ENCODE measurements at regions not wholly inside any gene's neighbourhood (a gene's known extent, or its start where the extent isn't known, plus 50 kb on each side); places are given as distances from the start of the nearest gene placed in this dataset.

GRCh38 chr5:109956884-109957283, 267.2 kb downstream of the MAN2A1 start:
- TF ChIP-seq POLR2AphosphoS5 (IDR thresholded peaks at IDR 0.05; ENCODE audit: insufficient read depth, low read depth, low read length): no peak
- no peak for TF ChIP-seq CTCF (IDR thresholded peaks at IDR 0.05; ENCODE audit: extremely low read depth in 1 of 2, insufficient read depth in 1 of 2, low read depth in 1 of 2, low read length in 2 of 2)
- no peak for TF ChIP-seq POLR2A (IDR thresholded peaks at IDR 0.05; ENCODE audit: low read depth, low read length)
- no peak for TF ChIP-seq EZH2 (IDR thresholded peaks at IDR 0.05; ENCODE audit: borderline replicate concordance, low read depth, low read length, severe bottlenecking)
- no peak for TF ChIP-seq JUN (IDR thresholded peaks at IDR 0.05; ENCODE audit: borderline replicate concordance, insufficient read depth, insufficient read length, low read depth)
- TF ChIP-seq, protein P1, sequence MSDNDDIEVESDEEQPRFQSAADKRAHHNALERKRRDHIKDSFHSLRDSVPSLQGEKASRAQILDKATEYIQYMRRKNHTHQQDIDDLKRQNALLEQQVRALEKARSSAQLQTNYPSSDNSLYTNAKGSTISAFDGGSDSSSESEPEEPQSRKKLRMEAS (IDR thresholded peaks at IDR 0.05; ENCODE audit: insufficient read depth, insufficient read length): no peak

Data from endothelial cell of umbilical vein (primary cell).